ENCODE measurements at regions not wholly inside any gene's neighbourhood (a gene's known extent, or its start where the extent isn't known, plus 50 kb on each side); places are given as distances from the start of the nearest gene placed in this dataset.

DNA sequence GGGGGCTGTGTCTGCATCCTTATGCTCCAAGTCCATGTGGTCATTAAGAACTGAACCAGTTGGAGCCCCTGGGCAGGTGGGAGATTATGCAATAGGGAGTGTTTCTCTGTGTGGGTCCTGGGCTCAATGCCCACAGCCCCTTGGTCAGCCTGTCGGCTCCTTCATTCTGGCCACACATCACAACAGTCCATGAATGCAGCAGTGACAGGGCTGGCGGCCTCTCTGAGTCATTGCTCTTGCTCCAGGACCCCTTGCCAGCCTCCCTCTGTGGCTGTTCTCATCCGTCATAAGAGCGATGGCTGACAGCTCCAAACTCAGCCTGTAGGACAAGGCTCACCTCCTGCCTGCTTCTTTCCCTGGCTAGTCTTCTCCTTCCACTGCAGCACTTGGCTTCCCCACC, 609.5 kb upstream of the CDH4 start:
- FAIRE-seq (no peak), DNase-seq (ENCODE audit: low read depth in 1 of 2, low spot score in 2 of 2) (no peak)
- 93% methylated on average over 4 of the region's 4 CpGs; no CpG with 5 or more reads in 1 of the 2 experiments for WGBS, 2 experiments (ENCODE audit: extremely low coverage in 1 of 2, insufficient coverage in 1 of 2, insufficient read length in 1 of 2, insufficient replicate concordance in 2 of 2, low coverage in 1 of 2, low lambda C conversion rate in 2 of 2, missing lambda C conversion rate in 1 of 2)
- Histone ChIP-seq H3K9ac (replicated peaks in 1 of 4; ENCODE audit: extremely low read depth in 1 of 4, low read depth in 3 of 4, low read length in 3 of 4) (no peak overlapping the region), H3K18ac (ENCODE audit: extremely low read depth, low read length) (no peak overlapping the region), H2BK5ac (ENCODE audit: low read depth, low read length) (no peak overlapping the region), H3K4me1 (replicated peaks in 1 of 4; ENCODE audit: control insufficient read depth in 3 of 4, insufficient read depth in 4 of 4, low read length in 3 of 4) (no peaks in the 10 kb centered on the region), H4K91ac (replicated peaks; ENCODE audit: insufficient read length, low read length) (no peak overlapping the region), H3K9me3 (ENCODE audit: insufficient read depth in 2 of 2, low read depth in 1 of 2, low read length in 1 of 2) (peaks cover 4 to 8% of the 10 kb centered on the region in 2 experiments; a peak in 1 of 4 replicates), H4K5ac (ENCODE audit: insufficient read length, low read depth, low read length) (no peak overlapping the region), H3K79me2 (ENCODE audit: control insufficient read depth in 1 of 2, insufficient read depth in 2 of 2, low read length in 2 of 2) (no peaks in the 10 kb centered on the region), H3K56ac (replicated peaks; ENCODE audit: insufficient read length, low read depth, low read length) (no peak overlapping the region), H3K23me2 (ENCODE audit: low read depth, low read length) (no peaks in the 10 kb centered on the region), H2BK12ac (ENCODE audit: low read depth, low read length) (no peak overlapping the region), H2BK15ac (ENCODE audit: low read length) (no peak overlapping the region), H3K36me3 (ENCODE audit: control insufficient read depth in 2 of 4, insufficient read depth in 4 of 4, low read length in 3 of 4) (no peaks in the 10 kb centered on the region), H2BK120ac (replicated peaks; ENCODE audit: low read depth, low read length) (no peak overlapping the region), H2AFZ (ENCODE audit: low read length) (no peak overlapping the region), H3K27ac (ENCODE audit: low read depth, low read length) (no peak overlapping the region), H4K8ac (ENCODE audit: extremely low read depth, insufficient read depth, low read length) (no peak overlapping the region), H2BK20ac (ENCODE audit: low read length) (no peak overlapping the region), H3K27me3 (replicated peaks in 1 of 4; ENCODE audit: control insufficient read depth in 3 of 4, extremely low read depth in 1 of 4, insufficient read depth in 3 of 4, low read length in 3 of 4) (no peaks in the 10 kb centered on the region; a peak in 1 of 7 replicates), H3K14ac (ENCODE audit: insufficient read length) (no peak overlapping the region), H3K79me1 (ENCODE audit: low read depth, low read length) (no peaks in the 10 kb centered on the region), H3K23ac (ENCODE audit: insufficient read length) (no peak overlapping the region), H3K4me3 (ENCODE audit: extremely low read depth in 1 of 4, insufficient read depth in 2 of 4, low read depth in 3 of 4, low read length in 4 of 4) (no peak overlapping the region), H4K20me1 (replicated peaks in 1 of 2; ENCODE audit: control insufficient read depth in 1 of 2, insufficient read depth in 2 of 2, low read length in 2 of 2) (no peaks in the 10 kb centered on the region), H2AK5ac (ENCODE audit: low read depth, low read length) (no peak overlapping the region), H3K4ac (replicated peaks; ENCODE audit: insufficient read length, low read depth, low read length) (no peak overlapping the region), H3K4me2 (ENCODE audit: insufficient read depth in 1 of 2, low read depth in 2 of 2, low read length in 2 of 2) (no peak overlapping the region)
- ChIA-PET CTCF (ENCODE audit: partially characterized antibody) (interaction anchor here (1.0 kb wide), 1 partner anchor 45 kb away, joined by 3 read pairs; no protein-coding TSS in a partner anchor), POLR2A (ENCODE audit: partially characterized antibody) (no interaction called here)
- TF ChIP-seq EZH2 (IDR thresholded peaks at IDR 0.05; ENCODE audit: low read depth, low read length, severe bottlenecking) (no peak), RFX5 (IDR thresholded peaks at IDR 0.05; ENCODE audit: borderline replicate concordance, low read depth, low read length) (no peak), PHF8 (conservative IDR thresholded peaks at IDR 0.05; ENCODE audit: low read depth, low read length) (no peak), SUZ12 (IDR thresholded peaks at IDR 0.05; ENCODE audit: low read length) (no peak), SIX5 (IDR thresholded peaks at IDR 0.05; ENCODE audit: low read depth, low read length) (no peak), POLR2A (IDR thresholded peaks at IDR 0.05; ENCODE audit: control extremely low read depth in 1 of 2, low read depth in 2 of 2, low read length in 2 of 2) (no peak), RNF2 (IDR thresholded peaks at IDR 0.05; ENCODE audit: borderline replicate concordance, low read depth, low read length, missing control alignments, poor library complexity, severe bottlenecking) (no peak), CBX5 (IDR thresholded peaks at IDR 0.05; ENCODE audit: low read depth, low read length) (no peak), TAF1 (IDR thresholded peaks at IDR 0.05; ENCODE audit: low read depth, low read length) (no peak), JUN (IDR thresholded peaks at IDR 0.05; ENCODE audit: low read depth, low read length) (no peak), HDAC2 (IDR thresholded peaks at IDR 0.05; ENCODE audit: borderline replicate concordance in 1 of 2, low read depth in 2 of 2, low read length in 2 of 2) (no peak)
- TF ChIP-seq, protein P1, sequence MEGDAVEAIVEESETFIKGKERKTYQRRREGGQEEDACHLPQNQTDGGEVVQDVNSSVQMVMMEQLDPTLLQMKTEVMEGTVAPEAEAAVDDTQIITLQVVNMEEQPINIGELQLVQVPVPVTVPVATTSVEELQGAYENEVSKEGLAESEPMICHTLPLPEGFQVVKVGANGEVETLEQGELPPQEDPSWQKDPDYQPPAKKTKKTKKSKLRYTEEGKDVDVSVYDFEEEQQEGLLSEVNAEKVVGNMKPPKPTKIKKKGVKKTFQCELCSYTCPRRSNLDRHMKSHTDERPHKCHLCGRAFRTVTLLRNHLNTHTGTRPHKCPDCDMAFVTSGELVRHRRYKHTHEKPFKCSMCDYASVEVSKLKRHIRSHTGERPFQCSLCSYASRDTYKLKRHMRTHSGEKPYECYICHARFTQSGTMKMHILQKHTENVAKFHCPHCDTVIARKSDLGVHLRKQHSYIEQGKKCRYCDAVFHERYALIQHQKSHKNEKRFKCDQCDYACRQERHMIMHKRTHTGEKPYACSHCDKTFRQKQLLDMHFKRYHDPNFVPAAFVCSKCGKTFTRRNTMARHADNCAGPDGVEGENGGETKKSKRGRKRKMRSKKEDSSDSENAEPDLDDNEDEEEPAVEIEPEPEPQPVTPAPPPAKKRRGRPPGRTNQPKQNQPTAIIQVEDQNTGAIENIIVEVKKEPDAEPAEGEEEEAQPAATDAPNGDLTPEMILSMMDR (IDR thresholded peaks at IDR 0.05; ENCODE audit: control extremely low read depth in 1 of 3, insufficient read depth in 1 of 3, low read depth in 1 of 3, low read length in 3 of 3) = no peak

All from H1 (cell line).